ENCODE measurements at regions not wholly inside any gene's neighbourhood (a gene's known extent, or its start where the extent isn't known, plus 50 kb on each side); places are given as distances from the start of the nearest gene placed in this dataset.

GRCh38 chr2:140108706-140109475, 1328.7 kb upstream of the NXPH2 start:
- no peak for TF ChIP-seq CTCF (IDR thresholded peaks at IDR 0.05)
- Mint-ChIP-seq H3K27ac (ENCODE audit: unreplicated experiment) (no peak overlapping the region), H3K4me3 (ENCODE audit: unreplicated experiment) (no peak overlapping the region), H3K9me3 (ENCODE audit: unreplicated experiment) (no peaks in the 10 kb centered on the region), H3K27me3 (ENCODE audit: unreplicated experiment) (peaks cover 4% of the 10 kb centered on the region), H3K4me1 (ENCODE audit: unreplicated experiment) (peaks cover 2% of the 10 kb centered on the region), H3K36me3 (ENCODE audit: unreplicated experiment) (no peaks in the 10 kb centered on the region)
- no peak for DNase-seq (ENCODE audit: extremely low spot score, unreplicated experiment)

GRCh38 chr2:140091926-140092325, 1311.7 kb upstream of the NXPH2 start:
- H3K27me3 Mint-ChIP-seq (ENCODE audit: unreplicated experiment): peaks cover 5% of the 10 kb centered on the region
- H3K36me3 Mint-ChIP-seq (ENCODE audit: unreplicated experiment): no peaks in the 10 kb centered on the region
- peaks cover 2% of the 10 kb centered on the region for H3K4me1 Mint-ChIP-seq (ENCODE audit: unreplicated experiment)
- no peaks in the 10 kb centered on the region for H3K9me3 Mint-ChIP-seq (ENCODE audit: unreplicated experiment)
- DNase-seq (ENCODE audit: extremely low spot score, unreplicated experiment): no peak
- no peak overlapping the region for H3K4me3 Mint-ChIP-seq (ENCODE audit: unreplicated experiment)
- H3K27ac Mint-ChIP-seq (ENCODE audit: unreplicated experiment): no peak overlapping the region
- no peak for TF ChIP-seq CTCF (IDR thresholded peaks at IDR 0.05)

- Mint-ChIP-seq H3K27me3 (ENCODE audit: unreplicated experiment) (peaks cover 8% of the 10 kb centered on the region), H3K36me3 (ENCODE audit: unreplicated experiment) (no peaks in the 10 kb centered on the region), H3K27ac (ENCODE audit: unreplicated experiment) (no peak overlapping the region), H3K4me3 (ENCODE audit: unreplicated experiment) (no peak overlapping the region), H3K4me1 (ENCODE audit: unreplicated experiment) (peaks cover 2% of the 10 kb centered on the region), H3K9me3 (ENCODE audit: unreplicated experiment) (no peaks in the 10 kb centered on the region)
- no peak for DNase-seq (ENCODE audit: extremely low spot score, unreplicated experiment)
- TF ChIP-seq CTCF (IDR thresholded peaks at IDR 0.05): no peak
Measured at GRCh38 chr2:140086964-140087363, 1306.8 kb upstream of the NXPH2 start.

- peaks cover 8% of the 10 kb centered on the region for H3K27me3 Mint-ChIP-seq (ENCODE audit: unreplicated experiment)
- TF ChIP-seq CTCF (IDR thresholded peaks at IDR 0.05): peak; percentile 55
- peaks cover 2% of the 10 kb centered on the region for H3K4me1 Mint-ChIP-seq (ENCODE audit: unreplicated experiment)
- H3K36me3 Mint-ChIP-seq (ENCODE audit: unreplicated experiment): no peaks in the 10 kb centered on the region
- no peak overlapping the region for H3K27ac Mint-ChIP-seq (ENCODE audit: unreplicated experiment)
- H3K9me3 Mint-ChIP-seq (ENCODE audit: unreplicated experiment): no peaks in the 10 kb centered on the region
- DNase-seq (ENCODE audit: extremely low spot score, unreplicated experiment): no peak
- H3K4me3 Mint-ChIP-seq (ENCODE audit: unreplicated experiment): no peak overlapping the region
Measured at GRCh38 chr2:140085674-140086073, 1305.5 kb upstream of the NXPH2 start.

GRCh38 chr2:140079038-140079437, 1298.8 kb upstream of the NXPH2 start:
- H3K9me3 Mint-ChIP-seq (ENCODE audit: unreplicated experiment): no peaks in the 10 kb centered on the region
- H3K4me1 Mint-ChIP-seq (ENCODE audit: unreplicated experiment): no peaks in the 10 kb centered on the region
- no peak overlapping the region for H3K27ac Mint-ChIP-seq (ENCODE audit: unreplicated experiment)
- DNase-seq (ENCODE audit: extremely low spot score, unreplicated experiment): no peak
- TF ChIP-seq CTCF (IDR thresholded peaks at IDR 0.05): no peak
- H3K36me3 Mint-ChIP-seq (ENCODE audit: unreplicated experiment): no peaks in the 10 kb centered on the region
- peaks cover 15% of the 10 kb centered on the region for H3K27me3 Mint-ChIP-seq (ENCODE audit: unreplicated experiment)
- H3K4me3 Mint-ChIP-seq (ENCODE audit: unreplicated experiment): no peak overlapping the region
